ENCODE measurements at regions not wholly inside any gene's neighbourhood (a gene's known extent, or its start where the extent isn't known, plus 50 kb on each side); places are given as distances from the start of the nearest gene placed in this dataset.
A peak's percentile ranks its signal among the peaks of the same experiment; 100 is the strongest.

DNA sequence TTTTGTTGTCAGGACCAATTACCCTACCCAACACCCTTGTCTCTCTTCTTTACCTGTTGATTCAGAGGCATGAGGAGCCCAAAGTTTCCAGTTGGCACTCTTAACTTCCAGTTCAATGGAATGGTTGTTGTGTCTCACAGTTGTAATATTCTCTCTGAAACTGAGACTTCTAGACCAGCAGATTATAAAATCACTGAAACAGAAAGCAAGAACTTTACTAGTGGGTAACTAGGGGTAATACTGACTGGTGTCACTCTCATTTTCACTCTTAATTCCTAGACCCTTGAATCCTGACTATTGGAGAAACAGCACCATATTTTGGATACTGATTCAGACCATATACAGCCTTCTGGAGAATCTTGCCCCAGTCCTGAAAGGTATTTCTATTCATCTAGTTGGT is 140.2 kb upstream of the MMS22L start:
- no peak overlapping the region for H3K4me3 ChIP-seq (ENCODE audit: low read depth, low read length)
- DNase-seq (ENCODE audit: low read depth), result no peak
- TF ChIP-seq, protein P1, sequence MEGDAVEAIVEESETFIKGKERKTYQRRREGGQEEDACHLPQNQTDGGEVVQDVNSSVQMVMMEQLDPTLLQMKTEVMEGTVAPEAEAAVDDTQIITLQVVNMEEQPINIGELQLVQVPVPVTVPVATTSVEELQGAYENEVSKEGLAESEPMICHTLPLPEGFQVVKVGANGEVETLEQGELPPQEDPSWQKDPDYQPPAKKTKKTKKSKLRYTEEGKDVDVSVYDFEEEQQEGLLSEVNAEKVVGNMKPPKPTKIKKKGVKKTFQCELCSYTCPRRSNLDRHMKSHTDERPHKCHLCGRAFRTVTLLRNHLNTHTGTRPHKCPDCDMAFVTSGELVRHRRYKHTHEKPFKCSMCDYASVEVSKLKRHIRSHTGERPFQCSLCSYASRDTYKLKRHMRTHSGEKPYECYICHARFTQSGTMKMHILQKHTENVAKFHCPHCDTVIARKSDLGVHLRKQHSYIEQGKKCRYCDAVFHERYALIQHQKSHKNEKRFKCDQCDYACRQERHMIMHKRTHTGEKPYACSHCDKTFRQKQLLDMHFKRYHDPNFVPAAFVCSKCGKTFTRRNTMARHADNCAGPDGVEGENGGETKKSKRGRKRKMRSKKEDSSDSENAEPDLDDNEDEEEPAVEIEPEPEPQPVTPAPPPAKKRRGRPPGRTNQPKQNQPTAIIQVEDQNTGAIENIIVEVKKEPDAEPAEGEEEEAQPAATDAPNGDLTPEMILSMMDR (conservative IDR thresholded peaks at IDR 0.05; ENCODE audit: low read depth, low read length), result no peak

DNA sequence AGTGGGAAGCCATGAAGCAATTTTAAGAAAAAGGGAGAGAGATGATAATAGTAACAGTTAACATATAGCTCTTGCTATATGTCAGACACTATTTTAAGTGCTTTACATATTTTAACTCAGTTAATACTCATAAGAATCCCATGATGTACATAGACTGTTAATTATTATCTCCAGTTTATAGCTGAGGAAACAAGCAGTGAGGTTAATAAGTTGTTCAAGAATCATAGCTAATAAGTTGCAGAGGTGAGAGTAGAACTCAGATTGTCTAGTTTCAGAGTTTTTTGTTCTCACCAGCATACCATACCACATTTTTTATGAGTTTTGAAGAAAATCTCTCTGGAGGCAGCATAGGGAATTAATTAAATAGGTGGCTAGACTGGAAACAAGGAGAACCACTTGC is 144.6 kb upstream of the MMS22L start:
- TF ChIP-seq, protein P1 (conservative IDR thresholded peaks at IDR 0.05; ENCODE audit: low read depth, low read length), result no peak
- no peak for DNase-seq (ENCODE audit: low read depth)
- no peak overlapping the region for H3K4me3 ChIP-seq (ENCODE audit: low read depth, low read length)

DNA sequence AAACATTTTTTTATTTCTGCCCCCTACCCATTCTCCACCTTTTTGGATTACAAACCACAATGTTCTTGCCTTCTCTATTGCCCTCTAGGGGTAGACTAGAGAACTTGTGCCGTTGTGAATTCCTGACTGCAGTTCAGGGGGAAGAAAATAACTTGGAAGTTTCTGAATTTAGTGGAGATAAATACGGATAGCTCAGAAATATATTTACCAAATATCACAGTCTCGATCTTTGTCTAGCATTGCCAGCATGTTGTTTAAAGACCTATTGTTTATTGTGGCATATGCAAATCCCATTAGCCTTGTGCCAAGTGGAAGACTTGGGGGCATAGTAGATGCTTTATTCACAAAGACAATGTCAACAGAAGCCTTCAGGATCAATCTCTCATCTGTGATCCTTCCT is 154.1 kb upstream of the MMS22L start:
- TF ChIP-seq, protein P1 (conservative IDR thresholded peaks at IDR 0.05; ENCODE audit: low read depth, low read length), result peak; percentile 94
- no peak overlapping the region for H3K4me3 ChIP-seq (ENCODE audit: low read depth, low read length)
- no peak for DNase-seq (ENCODE audit: low read depth)

DNA sequence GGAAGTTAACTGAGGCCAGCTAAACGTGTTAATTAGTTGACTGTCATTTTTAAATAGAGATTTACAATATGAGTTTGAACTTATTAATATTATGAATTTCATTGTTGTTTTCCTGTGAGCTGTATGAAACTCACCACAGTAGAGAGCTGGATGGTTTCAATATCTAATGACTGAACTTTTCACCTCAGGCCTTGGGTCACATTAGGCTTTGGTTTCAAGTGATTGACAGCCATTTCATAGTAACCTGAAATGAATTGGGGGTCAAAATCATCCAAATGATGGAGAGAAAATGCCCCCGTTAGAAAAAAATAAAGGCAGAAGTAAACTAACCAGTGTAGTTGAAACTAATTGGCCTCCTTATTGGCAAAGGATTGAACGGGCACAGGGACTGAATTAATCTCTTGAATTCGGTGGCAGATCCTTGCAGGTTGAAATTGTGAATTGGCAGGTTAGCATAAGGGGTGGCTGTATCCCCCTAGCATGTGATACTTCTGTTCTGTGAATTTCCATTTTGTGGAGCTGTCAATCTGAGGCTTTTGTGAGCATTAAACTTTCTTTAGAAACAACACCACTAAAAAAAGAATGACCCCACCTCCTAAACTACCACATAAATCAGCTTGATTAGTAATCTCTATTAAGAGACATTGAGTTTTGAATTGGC is 155.1 kb upstream of the MMS22L start:
- no peak for DNase-seq (ENCODE audit: low read depth)
- H3K4me3 ChIP-seq (ENCODE audit: low read depth, low read length), result no peak overlapping the region
- TF ChIP-seq, protein P1 (conservative IDR thresholded peaks at IDR 0.05; ENCODE audit: low read depth, low read length), result no peak

DNA sequence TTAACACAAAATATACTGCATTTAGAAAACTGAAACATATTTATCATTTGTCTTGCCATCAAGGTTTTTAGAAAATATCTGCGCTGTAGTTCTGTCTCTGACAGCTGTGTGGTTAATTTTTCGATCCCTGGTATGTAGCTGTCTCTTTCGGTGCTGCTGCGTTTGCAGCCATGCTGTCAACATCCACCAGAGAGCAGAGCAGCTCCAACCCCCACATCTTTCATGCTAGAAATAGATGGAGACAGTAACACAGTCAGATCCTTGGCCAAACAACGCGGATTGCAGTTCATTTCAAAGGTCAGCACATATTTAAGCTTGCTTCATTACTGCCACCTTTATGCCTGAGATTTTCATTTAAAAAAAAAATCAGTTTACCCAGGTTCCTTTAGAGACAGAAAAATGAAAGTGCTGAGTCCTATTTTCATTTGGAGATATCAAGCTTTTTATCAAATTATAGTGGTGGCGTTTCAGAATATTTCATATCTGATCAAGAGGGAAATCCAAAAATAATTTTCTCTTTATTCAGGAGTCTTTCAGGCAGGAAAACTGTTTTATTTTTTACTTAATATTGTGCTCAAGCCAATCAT is 157.7 kb upstream of the MMS22L start:
- DNase-seq (ENCODE audit: low read depth), result no peak
- TF ChIP-seq, protein P1 (conservative IDR thresholded peaks at IDR 0.05; ENCODE audit: low read depth, low read length), result peak; percentile 66
- no peak overlapping the region for H3K4me3 ChIP-seq (ENCODE audit: low read depth, low read length)

DNA sequence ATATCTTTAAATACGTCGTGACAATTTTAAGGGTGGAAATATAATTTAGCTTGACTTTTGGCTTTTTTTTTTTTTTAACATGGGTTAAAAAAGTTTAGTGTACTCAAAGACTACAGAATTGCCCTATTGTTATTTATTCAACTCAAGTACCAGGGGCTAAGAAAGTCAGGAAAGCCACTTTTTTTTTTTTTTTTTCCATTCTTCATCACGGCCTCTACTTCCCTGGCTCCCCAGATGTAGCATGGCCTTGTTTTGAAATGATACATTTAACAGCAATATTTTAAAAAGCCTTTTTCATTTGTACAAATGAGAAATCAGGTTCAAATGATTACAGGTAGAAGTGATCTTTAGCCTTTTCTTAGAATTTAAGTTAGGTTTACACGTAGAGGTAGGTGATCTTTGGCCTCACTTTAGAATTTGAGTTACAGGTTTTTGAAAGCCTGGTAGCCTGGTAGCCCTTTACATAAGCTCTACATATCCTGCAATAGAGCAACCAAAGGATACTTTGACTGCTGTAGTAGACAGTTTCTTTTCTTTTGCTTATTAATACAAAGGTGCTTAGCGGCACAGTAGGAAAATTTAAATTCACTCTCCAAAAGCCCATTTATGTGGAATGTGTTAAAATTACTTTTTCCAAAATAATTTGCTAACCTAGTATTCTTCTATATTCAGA is 160.5 kb upstream of the MMS22L start:
- TF ChIP-seq, protein P1 (conservative IDR thresholded peaks at IDR 0.05; ENCODE audit: low read depth, low read length), result no peak
- H3K4me3 ChIP-seq (ENCODE audit: low read depth, low read length), result no peak overlapping the region
- DNase-seq (ENCODE audit: low read depth), result no peak

All from epithelial cell of proximal tubule (primary cell).